WERI-Rb-1 (cell line): ENCODE measurements at regions not wholly inside any gene's neighbourhood (a gene's known extent, or its start where the extent isn't known, plus 50 kb on each side); places are given as distances from the start of the nearest gene placed in this dataset.

Experiments used
- DNase-seq: peaks from one replicate; pipeline ENCODE4 v3.0.0-alpha.2; 2020
- H3K27ac ChIP-seq: fragments of 250-450 bp; sonication (Bioruptor Pico); 2 replicates; pipeline ENCODE4 v1.5.1; 2020; ENCODE audit warnings: mild to moderate bottlenecking, moderate library complexity
- H3K27me3 ChIP-seq: fragments of 250-450 bp; sonication (Bioruptor Pico); 2 replicates; pipeline ENCODE4 v1.5.1; 2021; ENCODE audit warnings: mild to moderate bottlenecking, low read depth, moderate library complexity; ENCODE audit not compliant: insufficient read depth, severe bottlenecking
- H3K36me3 ChIP-seq: fragments of 250-450 bp; sonication (Bioruptor Pico); 2 replicates; pipeline ENCODE4 v1.5.1; 2020; ENCODE audit warnings: mild to moderate bottlenecking, moderate library complexity
- H3K4me3 ChIP-seq: 2 replicates; pipeline ENCODE4 v1.5.1; 2011; ENCODE audit warnings: low read depth, mild to moderate bottlenecking, control low read depth, low read length
- H3K9me3 ChIP-seq: fragments of 250-450 bp; sonication (Bioruptor Pico); 2 replicates; pipeline ENCODE4 v1.5.1; 2021; ENCODE audit warnings: mild to moderate bottlenecking, moderate library complexity; ENCODE audit not compliant: severe bottlenecking
- TF ChIP-seq, protein P1 (sequence below): IDR thresholded peaks from 2 replicates; pipeline ENCODE4 v1.5.1; 2011; ENCODE audit warnings: low read depth, mild to moderate bottlenecking, control low read depth, inconsistent platforms, low read length

DNA sequence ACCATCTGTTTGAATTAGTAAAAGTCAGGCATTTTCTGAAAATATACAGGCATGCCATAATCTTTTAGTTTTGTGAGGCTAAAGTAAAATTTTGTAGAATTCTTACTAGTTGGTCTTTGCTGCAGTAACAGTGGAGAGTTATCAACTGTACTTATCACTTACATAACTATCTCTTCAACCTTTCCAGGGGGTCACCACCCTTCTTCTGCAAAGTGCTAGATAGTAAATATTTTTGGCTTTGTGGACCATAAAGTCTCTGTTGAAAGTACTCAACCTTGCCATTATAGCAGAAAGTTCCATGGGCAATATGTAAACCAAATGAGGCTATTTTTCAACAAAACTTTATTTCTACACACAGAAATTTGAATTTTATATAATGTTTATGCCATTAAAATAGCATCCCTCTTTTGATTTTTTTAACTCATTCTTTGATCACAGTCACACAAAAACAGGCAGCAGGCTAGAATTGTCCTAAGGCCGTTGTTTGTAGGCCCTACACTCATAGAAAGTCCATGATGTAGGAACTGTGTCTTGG is 59.5 kb upstream of the KLF6 start:
- H3K27ac ChIP-seq = no peak overlapping the region
- H3K27me3 ChIP-seq = no peaks in the 10 kb centered on the region

DNA sequence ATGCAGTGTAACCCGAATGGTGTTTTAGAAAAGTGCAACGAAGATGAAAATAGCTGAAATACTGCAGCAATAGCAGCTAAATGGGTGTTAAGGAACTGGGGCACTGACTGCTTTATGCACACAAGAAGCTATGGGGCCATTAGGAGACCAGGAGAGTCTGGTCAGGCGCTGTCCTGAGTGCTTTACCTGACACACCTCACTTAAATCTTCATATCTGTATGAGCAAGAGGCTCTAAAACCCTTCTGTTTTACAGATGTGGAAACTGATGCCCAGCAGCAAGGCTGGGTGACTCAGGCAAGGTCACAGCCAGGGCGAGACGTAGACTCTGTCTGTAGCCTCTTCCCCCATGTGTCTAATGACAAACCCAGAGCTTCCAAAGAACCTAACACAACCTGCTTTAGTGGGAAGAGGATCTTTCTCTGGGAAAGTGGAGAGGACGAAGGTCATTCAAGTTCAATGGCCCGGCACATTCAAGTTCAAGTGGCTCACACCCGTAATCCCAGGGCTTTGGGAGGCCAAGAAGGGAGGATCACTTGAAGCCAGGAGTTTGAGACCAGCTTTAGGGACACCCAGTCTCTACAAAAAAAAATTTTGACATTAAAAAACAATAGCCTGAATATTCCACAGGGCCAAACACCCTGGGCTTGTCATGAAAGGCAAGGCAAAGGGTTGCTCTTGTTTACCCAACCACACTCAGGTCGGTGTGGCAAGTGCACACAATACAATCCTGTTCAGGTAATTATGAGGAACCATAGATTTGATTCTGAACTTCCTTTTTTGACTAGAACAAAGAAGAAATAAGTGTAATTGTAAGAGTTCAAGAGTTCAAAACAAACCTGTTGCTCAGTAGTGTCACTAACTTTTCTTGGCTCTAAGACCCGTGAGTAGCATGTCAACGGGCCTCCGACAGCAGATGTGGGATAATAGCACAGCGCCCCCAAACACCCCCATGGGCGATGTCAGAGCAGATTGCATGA is 53.7 kb upstream of the KLF6 start:
- TF ChIP-seq, protein P1, sequence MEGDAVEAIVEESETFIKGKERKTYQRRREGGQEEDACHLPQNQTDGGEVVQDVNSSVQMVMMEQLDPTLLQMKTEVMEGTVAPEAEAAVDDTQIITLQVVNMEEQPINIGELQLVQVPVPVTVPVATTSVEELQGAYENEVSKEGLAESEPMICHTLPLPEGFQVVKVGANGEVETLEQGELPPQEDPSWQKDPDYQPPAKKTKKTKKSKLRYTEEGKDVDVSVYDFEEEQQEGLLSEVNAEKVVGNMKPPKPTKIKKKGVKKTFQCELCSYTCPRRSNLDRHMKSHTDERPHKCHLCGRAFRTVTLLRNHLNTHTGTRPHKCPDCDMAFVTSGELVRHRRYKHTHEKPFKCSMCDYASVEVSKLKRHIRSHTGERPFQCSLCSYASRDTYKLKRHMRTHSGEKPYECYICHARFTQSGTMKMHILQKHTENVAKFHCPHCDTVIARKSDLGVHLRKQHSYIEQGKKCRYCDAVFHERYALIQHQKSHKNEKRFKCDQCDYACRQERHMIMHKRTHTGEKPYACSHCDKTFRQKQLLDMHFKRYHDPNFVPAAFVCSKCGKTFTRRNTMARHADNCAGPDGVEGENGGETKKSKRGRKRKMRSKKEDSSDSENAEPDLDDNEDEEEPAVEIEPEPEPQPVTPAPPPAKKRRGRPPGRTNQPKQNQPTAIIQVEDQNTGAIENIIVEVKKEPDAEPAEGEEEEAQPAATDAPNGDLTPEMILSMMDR = no peak
- Histone ChIP-seq H3K27me3 (no peaks in the 10 kb centered on the region), H3K27ac (no peak overlapping the region), H3K4me3 (no peak overlapping the region), H3K36me3 (no peaks in the 10 kb centered on the region), H3K9me3 (no peaks in the 10 kb centered on the region)
- no peak for DNase-seq

More for the DNA sequence above, 59.5 kb upstream of the KLF6 start:
- Histone ChIP-seq H3K9me3 (no peaks in the 10 kb centered on the region), H3K4me3 (no peak overlapping the region), H3K36me3 (no peaks in the 10 kb centered on the region)
- TF ChIP-seq, protein P1 = no peak
- no peak for DNase-seq

DNA sequence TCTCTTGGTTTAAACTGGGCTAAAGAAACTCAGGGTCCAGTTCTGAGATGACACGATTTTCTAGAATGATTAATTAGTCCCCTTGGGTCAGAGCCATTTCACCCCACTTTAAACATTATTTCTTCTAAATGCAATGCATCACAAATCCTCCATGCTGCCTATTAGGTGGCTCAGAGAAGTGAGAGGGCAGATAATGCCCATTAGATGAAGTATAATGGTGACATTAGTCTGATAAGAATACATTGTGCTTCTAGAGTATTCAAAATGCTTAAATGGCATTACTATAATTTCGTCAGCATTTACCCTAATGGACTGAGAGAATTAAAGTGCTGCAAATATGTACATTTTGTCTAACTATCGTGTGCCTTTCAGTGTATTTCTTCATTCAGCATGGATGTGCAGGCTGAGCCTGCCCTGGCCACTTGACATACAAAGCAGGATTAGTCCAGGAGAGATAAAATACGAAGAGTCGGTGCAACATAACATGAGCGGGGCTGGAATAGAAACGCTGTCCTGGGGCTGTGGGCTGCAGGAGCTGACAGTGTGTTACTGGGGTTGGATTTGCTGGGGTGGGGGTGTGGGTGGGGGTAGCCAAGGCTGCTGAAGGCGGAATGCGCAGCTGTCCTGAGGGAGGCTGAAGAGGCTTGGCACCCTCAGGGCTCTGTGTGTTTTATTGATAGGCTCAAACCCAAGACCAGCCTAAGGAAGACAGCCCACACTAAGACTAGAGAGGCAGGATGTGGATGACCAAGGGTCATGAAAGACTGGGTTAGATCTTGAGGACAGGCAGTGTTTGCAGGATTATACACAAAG is 52.8 kb upstream of the KLF6 start:
- no peak overlapping the region for H3K4me3 ChIP-seq
- DNase-seq = no peak
- no peaks in the 10 kb centered on the region for H3K9me3 ChIP-seq
- no peaks in the 10 kb centered on the region for H3K27me3 ChIP-seq
- TF ChIP-seq, protein P1 = no peak
- no peak overlapping the region for H3K27ac ChIP-seq
- no peaks in the 10 kb centered on the region for H3K36me3 ChIP-seq

DNA sequence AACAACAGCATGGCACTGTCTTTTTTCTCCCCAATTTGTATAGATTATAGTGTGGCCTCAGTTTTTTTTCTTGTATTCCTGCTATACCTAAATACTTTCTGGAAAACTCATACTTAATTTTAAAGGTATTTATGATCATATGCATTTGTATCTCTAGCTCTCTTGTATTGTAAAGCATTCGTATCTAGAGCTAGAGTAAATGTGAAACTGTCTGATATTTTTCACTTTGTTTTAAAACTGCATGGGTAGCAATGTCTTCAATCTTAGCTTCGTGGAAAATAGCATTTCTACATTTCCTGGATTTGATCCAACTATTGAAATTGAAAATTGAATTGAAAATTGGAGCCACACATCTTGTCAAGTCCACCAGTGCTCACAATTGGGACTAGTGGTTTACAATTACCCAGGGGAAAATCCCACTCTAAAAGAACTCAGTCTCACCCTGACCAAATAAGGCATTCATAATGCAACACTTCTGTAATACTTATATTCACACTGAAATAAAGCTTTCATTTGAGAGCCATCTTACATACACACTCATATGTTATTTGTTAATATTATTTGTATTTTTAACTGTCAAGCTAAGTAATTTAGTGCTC is 51.3 kb upstream of the KLF6 start:
- Histone ChIP-seq H3K27ac (no peak overlapping the region), H3K27me3 (no peaks in the 10 kb centered on the region), H3K9me3 (no peaks in the 10 kb centered on the region), H3K36me3 (no peaks in the 10 kb centered on the region), H3K4me3 (no peak overlapping the region)
- TF ChIP-seq, protein P1 = no peak
- no peak for DNase-seq

DNA sequence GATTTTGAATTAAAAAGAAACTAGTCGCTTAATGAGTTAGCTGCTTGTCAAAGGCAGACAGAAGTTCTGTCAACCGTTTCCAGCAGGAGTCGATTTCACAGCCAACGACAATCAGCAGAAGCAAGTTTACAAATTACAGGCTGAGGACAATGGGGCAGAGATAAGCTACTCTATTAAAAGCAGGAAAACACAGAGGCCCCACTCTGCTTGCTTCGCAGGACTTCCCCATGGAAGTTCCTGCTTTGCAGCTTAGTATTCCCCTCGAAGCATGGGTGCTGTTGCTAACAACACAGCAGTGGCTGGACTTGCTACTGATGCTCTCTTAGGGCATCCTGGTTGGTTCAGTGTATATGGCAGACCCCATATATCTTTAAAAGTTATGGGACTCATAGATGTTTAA is 50.8 kb upstream of the KLF6 start:
- H3K4me3 ChIP-seq = no peak overlapping the region
- no peaks in the 10 kb centered on the region for H3K9me3 ChIP-seq
- no peak for DNase-seq
- no peaks in the 10 kb centered on the region for H3K36me3 ChIP-seq
- TF ChIP-seq, protein P1 = no peak
- H3K27me3 ChIP-seq = no peaks in the 10 kb centered on the region
- no peak overlapping the region for H3K27ac ChIP-seq
